ENCODE measurements at regions not wholly inside any gene's neighbourhood (a gene's known extent, or its start where the extent isn't known, plus 50 kb on each side); places are given as distances from the start of the nearest gene placed in this dataset.

GRCh38 chr1:36585569-36586548, 103.1 kb upstream of the CSF3R start:
- POLR2A ChIA-PET: no interaction called here
- DNase-seq (ENCODE audit: extremely low spot score): no peak
- TF ChIP-seq NFRKB (IDR thresholded peaks at IDR 0.05) (no peak), PKNOX1 (IDR thresholded peaks at IDR 0.05) (peak; percentile 79)
- CTCF ChIA-PET: interaction anchor here (7.0 kb wide), 1 partner anchor 9 kb away, joined by 25 read pairs; no protein-coding TSS in a partner anchor

DNA sequence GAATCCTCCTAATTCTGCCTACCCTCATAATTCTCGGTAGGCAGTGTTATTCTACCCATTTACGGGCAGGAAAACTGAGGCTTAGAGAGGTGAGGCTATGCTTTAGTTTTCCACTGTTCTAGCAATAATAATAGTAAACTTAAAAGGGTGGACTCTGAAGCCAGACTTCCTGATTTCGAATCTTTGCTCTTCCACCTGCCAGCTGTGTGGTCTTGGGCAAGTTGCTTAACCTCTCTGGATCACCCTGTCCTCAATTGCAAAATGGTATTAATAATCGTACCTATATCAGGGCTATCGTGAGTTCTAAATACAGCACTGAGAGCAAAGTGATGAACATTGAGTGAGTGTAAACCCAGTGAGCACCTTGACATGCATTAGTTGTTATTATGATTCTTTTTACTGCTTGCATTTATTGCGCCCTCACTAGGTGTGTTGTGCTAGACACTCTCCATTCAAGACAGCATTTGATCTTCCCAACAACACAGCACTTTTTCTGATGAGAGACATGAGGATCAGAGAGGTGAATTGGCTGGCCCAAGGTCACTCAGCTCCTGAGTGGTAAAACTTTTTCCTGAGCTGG, 102.3 kb upstream of the CSF3R start:
- no peak for TF ChIP-seq FOXM1 (IDR thresholded peaks at IDR 0.05; ENCODE audit: borderline replicate concordance)
- TF ChIP-seq FOXK2 (IDR thresholded peaks at IDR 0.05): no peak
- TF ChIP-seq FOXA1 (IDR thresholded peaks at IDR 0.05): no peak
- no peak for TF ChIP-seq NFRKB (IDR thresholded peaks at IDR 0.05)
- no peak for TF ChIP-seq ELF4 (IDR thresholded peaks at IDR 0.05)
- TF ChIP-seq ARNT (IDR thresholded peaks at IDR 0.05): no peak
- TF ChIP-seq SUZ12 (IDR thresholded peaks at IDR 0.05): no peak
- no peak for TF ChIP-seq L3MBTL2 (conservative IDR thresholded peaks at IDR 0.05)
- no peak for TF ChIP-seq BHLHE40 (IDR thresholded peaks at IDR 0.05; ENCODE audit: borderline replicate concordance)
- no peak for TF ChIP-seq HDGF (IDR thresholded peaks at IDR 0.05; ENCODE audit: borderline replicate concordance)
- TF ChIP-seq SP1 (IDR thresholded peaks at IDR 0.05): no peak
- TF ChIP-seq ZNF384 (IDR thresholded peaks at IDR 0.05): no peak
- no peak for TF ChIP-seq PKNOX1 (IDR thresholded peaks at IDR 0.05)
- no peak for TF ChIP-seq TARDBP (IDR thresholded peaks at IDR 0.05)
- no peak for TF ChIP-seq LEF1 (IDR thresholded peaks at IDR 0.05; ENCODE audit: borderline replicate concordance)
- no peak for TF ChIP-seq CTBP1 (IDR thresholded peaks at IDR 0.05; ENCODE audit: borderline replicate concordance)
- DNase-seq (ENCODE audit: extremely low spot score): no peak
- CTCF ChIA-PET: interaction anchor here (7.0 kb wide), 1 partner anchor 9 kb away, joined by 25 read pairs; no protein-coding TSS in a partner anchor
- POLR2A ChIA-PET: no interaction called here

GRCh38 chr1:36583980-36584782, 101.5 kb upstream of the CSF3R start:
- ChIA-PET POLR2A (no interaction called here), CTCF (interaction anchor here (7.0 kb wide), 1 partner anchor 8 kb away, joined by 25 read pairs; no protein-coding TSS in a partner anchor)
- TF ChIP-seq BHLHE40 (IDR thresholded peaks at IDR 0.05; ENCODE audit: borderline replicate concordance): no peak
- TF ChIP-seq NFRKB (IDR thresholded peaks at IDR 0.05): no peak
- TF ChIP-seq PKNOX1 (IDR thresholded peaks at IDR 0.05): no peak
- no peak for TF ChIP-seq FOXM1 (IDR thresholded peaks at IDR 0.05; ENCODE audit: borderline replicate concordance)
- TF ChIP-seq CTBP1 (IDR thresholded peaks at IDR 0.05; ENCODE audit: borderline replicate concordance): no peak
- TF ChIP-seq TARDBP (IDR thresholded peaks at IDR 0.05): no peak
- TF ChIP-seq HDGF (IDR thresholded peaks at IDR 0.05; ENCODE audit: borderline replicate concordance): no peak
- DNase-seq (ENCODE audit: extremely low spot score): no peak

DNA sequence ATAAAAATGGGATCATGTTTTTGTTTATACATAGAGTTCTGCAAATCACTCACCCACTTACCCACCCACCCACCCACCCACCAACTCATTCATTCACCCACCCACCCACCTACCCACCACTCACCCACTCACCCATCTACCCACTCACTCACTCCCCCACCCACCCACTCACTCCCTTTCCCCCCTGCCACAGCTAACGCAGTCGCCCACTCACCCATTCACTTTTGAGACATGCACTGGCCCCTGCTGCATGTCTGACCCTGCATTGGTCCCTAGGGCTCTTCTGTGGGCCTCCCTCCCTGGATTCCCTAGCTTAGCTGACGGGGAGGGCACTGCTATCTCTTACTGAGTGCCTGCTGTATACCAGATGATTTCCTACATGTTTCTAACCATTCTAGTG, 100.4 kb upstream of the CSF3R start:
- ChIA-PET CTCF (no interaction called here), POLR2A (no interaction called here)
- TF ChIP-seq L3MBTL2 (conservative IDR thresholded peaks at IDR 0.05): no peak
- TF ChIP-seq ARNT (IDR thresholded peaks at IDR 0.05): no peak
- TF ChIP-seq HDGF (IDR thresholded peaks at IDR 0.05; ENCODE audit: borderline replicate concordance): no peak
- no peak for TF ChIP-seq BHLHE40 (IDR thresholded peaks at IDR 0.05; ENCODE audit: borderline replicate concordance)
- no peak for TF ChIP-seq PKNOX1 (IDR thresholded peaks at IDR 0.05)
- no peak for TF ChIP-seq TARDBP (IDR thresholded peaks at IDR 0.05)
- TF ChIP-seq ZNF384 (IDR thresholded peaks at IDR 0.05): no peak
- no peak for TF ChIP-seq SP1 (IDR thresholded peaks at IDR 0.05)
- no peak for TF ChIP-seq SUZ12 (IDR thresholded peaks at IDR 0.05)
- TF ChIP-seq NFRKB (IDR thresholded peaks at IDR 0.05): no peak
- TF ChIP-seq CTBP1 (IDR thresholded peaks at IDR 0.05; ENCODE audit: borderline replicate concordance): no peak
- no peak for TF ChIP-seq FOXM1 (IDR thresholded peaks at IDR 0.05; ENCODE audit: borderline replicate concordance)
- TF ChIP-seq FOXA1 (IDR thresholded peaks at IDR 0.05): no peak
- TF ChIP-seq ELF4 (IDR thresholded peaks at IDR 0.05): no peak
- TF ChIP-seq FOXK2 (IDR thresholded peaks at IDR 0.05): no peak
- DNase-seq (ENCODE audit: extremely low spot score): no peak
